IgD-negative memory B cell (primary cell): ENCODE measurements at regions not wholly inside any gene's neighbourhood (a gene's known extent, or its start where the extent isn't known, plus 50 kb on each side); places are given as distances from the start of the nearest gene placed in this dataset.
"Not testable (repeated sequence)": the region's sequence is repeated elsewhere in the genome, so short reads cannot be mapped to it uniquely, and the experiment has no call there.

Experiments used
- H3K27ac Mint-ChIP-seq, 3 donors: one replicate each; pipeline ENCODE4 v1.8.0; 2020 to 2022; ENCODE audit warnings: mild to moderate bottlenecking in 3 of 3, mixed read lengths in 3 of 3, moderate library complexity in 1 of 3
- H3K27me3 Mint-ChIP-seq: one replicate; pipeline ENCODE4 v1.8.0; 2021; ENCODE audit warnings: mixed read lengths
- H3K36me3 Mint-ChIP-seq: one replicate; pipeline ENCODE4 v1.8.0; 2020; ENCODE audit warnings: mild to moderate bottlenecking, mixed read lengths
- H3K4me1 Mint-ChIP-seq, 3 donors: one replicate each; pipeline ENCODE4 v1.8.0; 2020 to 2022; ENCODE audit warnings: mixed read lengths in 3 of 3, mild to moderate bottlenecking in 1 of 3
- H3K4me3 Mint-ChIP-seq, 4 donors: one replicate each; pipeline ENCODE4 v1.8.0; 2020 to 2022; ENCODE audit warnings: mild to moderate bottlenecking in 4 of 4, mixed read lengths in 4 of 4, moderate library complexity in 3 of 4
- H3K9me3 Mint-ChIP-seq, 3 donors: one replicate each; pipeline ENCODE4 v1.8.0; 2020 to 2021; ENCODE audit warnings: mixed read lengths in 3 of 3, mild to moderate bottlenecking in 1 of 3

- Mint-ChIP-seq H3K27me3 (no peaks in the 10 kb centered on the region), H3K27ac (no peak overlapping the region), H3K36me3 (peaks cover 4% of the 10 kb centered on the region), H3K9me3 (no peaks in the 10 kb centered on the region), H3K4me1 (peaks cover 27 to 37% (median 36%) of the 10 kb centered on the region in 3 donors), H3K4me3 (peak overlapping the region in 1 of 4 donors; percentile 37)
These were observed 110.9 kb upstream of the GRK3 start for GRCh38 chr22:25453557-25453956.

GRCh38 chr22:25456300-25457043 lies 108.0 kb upstream of the GRK3 start:
- not testable (repeated sequence) for H3K36me3 Mint-ChIP-seq, H3K9me3 Mint-ChIP-seq, H3K27ac Mint-ChIP-seq, H3K27me3 Mint-ChIP-seq
- H3K4me1 Mint-ChIP-seq: peaks cover 13 to 22% (median 16%) of the 10 kb centered on the region in 3 donors
- peak overlapping the region in 1 of 4 donors; percentile 54 for H3K4me3 Mint-ChIP-seq

GRCh38 chr22:25458631-25459030 lies 105.8 kb upstream of the GRK3 start:
- peaks cover 10% of the 10 kb centered on the region for H3K36me3 Mint-ChIP-seq
- H3K4me1 Mint-ChIP-seq, H3K9me3 Mint-ChIP-seq, H3K27me3 Mint-ChIP-seq, H3K4me3 Mint-ChIP-seq, H3K27ac Mint-ChIP-seq: not testable (repeated sequence)

- not testable (repeated sequence) for H3K9me3 Mint-ChIP-seq, H3K27me3 Mint-ChIP-seq, H3K36me3 Mint-ChIP-seq, H3K27ac Mint-ChIP-seq, H3K4me1 Mint-ChIP-seq, H3K4me3 Mint-ChIP-seq
These were observed 103.8 kb upstream of the GRK3 start for GRCh38 chr22:25460682-25461081.

GRCh38 chr22:25461301-25461700 lies 103.2 kb upstream of the GRK3 start:
- Mint-ChIP-seq H3K4me1 (peaks cover 3 to 5% (median 5%) of the 10 kb centered on the region in 3 donors), H3K4me3 (no peak overlapping the region), H3K27me3 (no peaks in the 10 kb centered on the region), H3K9me3 (no peaks in the 10 kb centered on the region), H3K36me3 (peaks cover 7% of the 10 kb centered on the region), H3K27ac (peak overlapping the region in 1 of 3 donors; percentile 12)

- H3K27ac Mint-ChIP-seq, H3K9me3 Mint-ChIP-seq, H3K4me3 Mint-ChIP-seq, H3K36me3 Mint-ChIP-seq, H3K27me3 Mint-ChIP-seq, H3K4me1 Mint-ChIP-seq: not testable (repeated sequence)
These were observed 101.8 kb upstream of the GRK3 start for GRCh38 chr22:25462474-25463346.

GRCh38 chr22:25463347-25463628 lies 101.2 kb upstream of the GRK3 start:
- H3K27ac Mint-ChIP-seq, H3K27me3 Mint-ChIP-seq, H3K9me3 Mint-ChIP-seq, H3K4me1 Mint-ChIP-seq, H3K4me3 Mint-ChIP-seq, H3K36me3 Mint-ChIP-seq: not testable (repeated sequence)

- H3K27me3 Mint-ChIP-seq, H3K36me3 Mint-ChIP-seq, H3K4me3 Mint-ChIP-seq, H3K9me3 Mint-ChIP-seq, H3K4me1 Mint-ChIP-seq, H3K27ac Mint-ChIP-seq: not testable (repeated sequence)
These were observed 100.1 kb upstream of the GRK3 start for GRCh38 chr22:25464326-25464725.

- H3K9me3 Mint-ChIP-seq: no peaks in the 10 kb centered on the region
- peaks cover 3 to 5% (median 5%) of the 10 kb centered on the region in 3 donors for H3K4me1 Mint-ChIP-seq
- no peaks in the 10 kb centered on the region for H3K27me3 Mint-ChIP-seq
- no peak overlapping the region for H3K27ac Mint-ChIP-seq
- peak overlapping the region in 1 of 4 donors; percentile 10 for H3K4me3 Mint-ChIP-seq
- peaks cover 3% of the 10 kb centered on the region for H3K36me3 Mint-ChIP-seq
These were observed 98.5 kb upstream of the GRK3 start for GRCh38 chr22:25465949-25466348.

- Mint-ChIP-seq H3K36me3 (peaks cover 5% of the 10 kb centered on the region), H3K27me3 (no peaks in the 10 kb centered on the region), H3K4me3 (no peak overlapping the region), H3K9me3 (peaks cover 0 to 1% (median under 1%) of the 10 kb centered on the region in 3 donors), H3K27ac (no peak overlapping the region), H3K4me1 (peaks cover 0 to 6% (median 0%) of the 10 kb centered on the region in 3 donors)
These were observed 92.1 kb upstream of the GRK3 start for GRCh38 chr22:25472382-25472781.

GRCh38 chr22:25475257-25476022 lies 89.0 kb upstream of the GRK3 start:
- H3K4me3 Mint-ChIP-seq: no peak overlapping the region
- no peak overlapping the region for H3K27ac Mint-ChIP-seq
- H3K9me3 Mint-ChIP-seq: peaks cover 0 to 4% (median 2%) of the 10 kb centered on the region in 3 donors
- H3K27me3 Mint-ChIP-seq: no peaks in the 10 kb centered on the region
- H3K4me1 Mint-ChIP-seq: peaks cover 0 to 4% (median 0%) of the 10 kb centered on the region in 3 donors
- H3K36me3 Mint-ChIP-seq: peaks cover 10% of the 10 kb centered on the region

GRCh38 chr22:25477358-25477757 lies 87.1 kb upstream of the GRK3 start:
- no peaks in the 10 kb centered on the region for H3K27me3 Mint-ChIP-seq
- no peak overlapping the region for H3K4me3 Mint-ChIP-seq
- H3K36me3 Mint-ChIP-seq: peaks cover 25% of the 10 kb centered on the region
- H3K4me1 Mint-ChIP-seq: peaks cover 0 to 1% (median 0%) of the 10 kb centered on the region in 3 donors
- peak overlapping the region in 1 of 3 donors; percentile 40 for H3K27ac Mint-ChIP-seq
- peaks cover 0 to 4% (median 4%) of the 10 kb centered on the region in 3 donors for H3K9me3 Mint-ChIP-seq

- H3K27me3 Mint-ChIP-seq: no peaks in the 10 kb centered on the region
- H3K4me3 Mint-ChIP-seq: no peak overlapping the region
- no peak overlapping the region for H3K27ac Mint-ChIP-seq
- peaks cover 0 to 4% (median 4%) of the 10 kb centered on the region in 3 donors for H3K9me3 Mint-ChIP-seq
- H3K4me1 Mint-ChIP-seq: peaks cover 0 to 1% (median 0%) of the 10 kb centered on the region in 3 donors
- peaks cover 25% of the 10 kb centered on the region for H3K36me3 Mint-ChIP-seq
These were observed 86.4 kb upstream of the GRK3 start for GRCh38 chr22:25478111-25478510.

- Mint-ChIP-seq H3K9me3 (peaks cover 0 to 4% (median 4%) of the 10 kb centered on the region in 3 donors), H3K4me3 (no peak overlapping the region), H3K36me3 (peaks cover 25% of the 10 kb centered on the region), H3K27ac (no peak overlapping the region), H3K4me1 (peaks cover 0 to 1% (median 0%) of the 10 kb centered on the region in 3 donors), H3K27me3 (no peaks in the 10 kb centered on the region)
These were observed 85.9 kb upstream of the GRK3 start for GRCh38 chr22:25478528-25478927.

GRCh38 chr22:25480868-25481267 lies 83.6 kb upstream of the GRK3 start:
- H3K27me3 Mint-ChIP-seq, H3K4me3 Mint-ChIP-seq, H3K9me3 Mint-ChIP-seq, H3K4me1 Mint-ChIP-seq, H3K27ac Mint-ChIP-seq: not testable (repeated sequence)
- peaks cover 25% of the 10 kb centered on the region for H3K36me3 Mint-ChIP-seq
